Neural cell (in vitro differentiated cells): ENCODE measurements at regions not wholly inside any gene's neighbourhood (a gene's known extent, or its start where the extent isn't known, plus 50 kb on each side); places are given as distances from the start of the nearest gene placed in this dataset.

Source experiments
- CTCF ChIP-seq: fragments of 450-650 bp; IDR thresholded peaks from 2 replicates; pipeline ENCODE4 v1.5.1; 2014; ENCODE audit warnings: antibody characterized with exemption, mild to moderate bottlenecking, moderate library complexity; ENCODE audit not compliant: poor library complexity, severe bottlenecking
- EZH2 ChIP-seq: fragments of 200-600, 300-800 bp; shearing (Covaris generic), sonication (generic); IDR thresholded peaks from 2 replicates; pipeline ENCODE4 v1.6.1; 2014; ENCODE audit warnings: antibody characterized with exemption, low read length, borderline replicate concordance, mild to moderate bottlenecking; ENCODE audit not compliant: insufficient read depth, poor library complexity, severe bottlenecking
- TAF1 ChIP-seq: IDR thresholded peaks from 2 replicates; pipeline ENCODE4 v1.6.1; 2012; ENCODE audit warnings: low read depth
- TF ChIP-seq, protein P1 (sequence below): IDR thresholded peaks from 2 replicates; pipeline ENCODE4 v1.6.1; 2012; ENCODE audit warnings: borderline replicate concordance

GRCh38 chr4:33064238-33064637 lies 2344.1 kb downstream of the PCDH7 start:
- TF ChIP-seq CTCF (no peak), TAF1 (no peak), EZH2 (no peak)
- TF ChIP-seq, protein P1, sequence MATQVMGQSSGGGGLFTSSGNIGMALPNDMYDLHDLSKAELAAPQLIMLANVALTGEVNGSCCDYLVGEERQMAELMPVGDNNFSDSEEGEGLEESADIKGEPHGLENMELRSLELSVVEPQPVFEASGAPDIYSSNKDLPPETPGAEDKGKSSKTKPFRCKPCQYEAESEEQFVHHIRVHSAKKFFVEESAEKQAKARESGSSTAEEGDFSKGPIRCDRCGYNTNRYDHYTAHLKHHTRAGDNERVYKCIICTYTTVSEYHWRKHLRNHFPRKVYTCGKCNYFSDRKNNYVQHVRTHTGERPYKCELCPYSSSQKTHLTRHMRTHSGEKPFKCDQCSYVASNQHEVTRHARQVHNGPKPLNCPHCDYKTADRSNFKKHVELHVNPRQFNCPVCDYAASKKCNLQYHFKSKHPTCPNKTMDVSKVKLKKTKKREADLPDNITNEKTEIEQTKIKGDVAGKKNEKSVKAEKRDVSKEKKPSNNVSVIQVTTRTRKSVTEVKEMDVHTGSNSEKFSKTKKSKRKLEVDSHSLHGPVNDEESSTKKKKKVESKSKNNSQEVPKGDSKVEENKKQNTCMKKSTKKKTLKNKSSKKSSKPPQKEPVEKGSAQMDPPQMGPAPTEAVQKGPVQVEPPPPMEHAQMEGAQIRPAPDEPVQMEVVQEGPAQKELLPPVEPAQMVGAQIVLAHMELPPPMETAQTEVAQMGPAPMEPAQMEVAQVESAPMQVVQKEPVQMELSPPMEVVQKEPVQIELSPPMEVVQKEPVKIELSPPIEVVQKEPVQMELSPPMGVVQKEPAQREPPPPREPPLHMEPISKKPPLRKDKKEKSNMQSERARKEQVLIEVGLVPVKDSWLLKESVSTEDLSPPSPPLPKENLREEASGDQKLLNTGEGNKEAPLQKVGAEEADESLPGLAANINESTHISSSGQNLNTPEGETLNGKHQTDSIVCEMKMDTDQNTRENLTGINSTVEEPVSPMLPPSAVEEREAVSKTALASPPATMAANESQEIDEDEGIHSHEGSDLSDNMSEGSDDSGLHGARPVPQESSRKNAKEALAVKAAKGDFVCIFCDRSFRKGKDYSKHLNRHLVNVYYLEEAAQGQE, result no peak
